Fibroblast of gingiva (primary cell): ENCODE measurements at regions not wholly inside any gene's neighbourhood (a gene's known extent, or its start where the extent isn't known, plus 50 kb on each side); places are given as distances from the start of the nearest gene placed in this dataset.

ENCODE experiments used
- DNase-seq: peaks from one replicate; pipeline ENCODE4 v3.0.0-alpha.2; 2011; ENCODE audit warnings: low read depth

DNA sequence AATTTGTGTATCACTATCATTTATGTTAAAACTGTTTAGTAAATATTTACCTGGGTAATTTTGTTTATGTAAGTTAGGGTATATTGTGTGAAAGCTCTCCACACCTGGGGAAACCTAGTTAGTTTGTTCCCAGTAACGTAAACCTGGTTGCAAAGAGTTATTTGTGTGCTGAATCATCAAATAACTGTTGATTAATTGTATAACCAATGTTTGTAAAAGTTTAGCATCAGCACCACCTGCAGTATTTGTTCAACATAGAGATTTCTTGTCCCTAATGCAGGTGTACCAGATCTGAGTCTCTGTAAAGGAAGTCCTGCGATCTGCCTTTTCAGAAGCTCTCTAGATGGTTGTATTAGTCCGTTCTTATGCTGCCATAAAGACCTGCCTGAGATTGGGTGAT, 440.4 kb downstream of the COL12A1 start:
- no peak for DNase-seq

DNA sequence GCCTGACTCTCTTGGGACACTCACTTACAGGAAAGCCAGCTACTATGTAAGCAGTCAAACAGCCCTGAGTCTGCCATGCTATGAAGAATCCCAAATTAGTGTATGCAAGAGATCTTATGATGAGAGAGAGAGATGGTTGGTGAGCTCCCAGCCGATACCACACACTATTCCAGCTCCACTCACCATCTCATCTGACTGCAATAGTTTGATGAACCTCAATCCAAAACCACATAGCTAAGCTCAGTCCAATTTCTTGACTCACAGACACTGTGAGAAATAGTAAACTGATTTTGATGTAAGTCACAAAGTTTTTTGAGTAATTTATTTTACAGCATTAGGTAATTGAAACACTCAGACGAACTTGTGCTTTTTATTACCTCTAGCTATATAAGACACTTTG, 441.4 kb downstream of the COL12A1 start:
- peak; percentile 65 for DNase-seq

DNA sequence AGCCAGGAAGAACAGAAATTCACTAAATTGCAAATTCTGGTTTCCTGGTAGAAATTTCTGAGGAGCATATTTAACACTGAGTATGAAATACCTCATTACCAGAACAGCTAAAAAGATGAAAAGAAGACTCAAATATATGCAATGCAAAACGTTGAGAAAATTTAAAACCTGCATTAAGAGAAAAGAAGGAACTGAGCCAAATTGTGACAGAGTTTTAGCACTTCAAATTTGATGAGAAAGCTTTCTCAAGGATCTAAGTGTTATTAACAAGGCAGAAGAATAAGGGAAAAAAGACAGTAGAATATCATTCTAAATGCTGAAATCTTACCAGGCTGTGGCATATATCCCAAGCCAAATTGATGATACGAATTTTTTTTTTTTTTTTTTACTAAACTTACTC, 443.0 kb downstream of the COL12A1 start:
- DNase-seq, result no peak

DNA sequence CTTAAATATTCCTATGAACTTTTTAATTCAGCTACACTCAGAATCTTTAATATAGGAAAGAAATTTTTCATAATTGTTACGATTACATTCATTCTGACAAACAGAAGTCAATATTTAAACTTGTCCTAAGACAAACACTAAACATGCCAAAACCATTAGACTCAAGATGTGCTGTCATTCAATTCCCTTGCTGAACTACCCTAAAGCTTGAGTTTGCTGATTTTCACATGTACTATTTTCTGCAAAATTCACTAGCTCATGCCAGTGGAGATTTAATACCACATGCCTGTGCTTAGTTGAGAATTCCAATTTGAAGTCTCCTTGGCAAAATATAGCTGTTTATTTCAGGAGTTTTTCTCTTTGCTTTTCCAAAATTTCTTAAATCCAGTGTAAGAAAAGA, 448.0 kb downstream of the COL12A1 start:
- no peak for DNase-seq

DNA sequence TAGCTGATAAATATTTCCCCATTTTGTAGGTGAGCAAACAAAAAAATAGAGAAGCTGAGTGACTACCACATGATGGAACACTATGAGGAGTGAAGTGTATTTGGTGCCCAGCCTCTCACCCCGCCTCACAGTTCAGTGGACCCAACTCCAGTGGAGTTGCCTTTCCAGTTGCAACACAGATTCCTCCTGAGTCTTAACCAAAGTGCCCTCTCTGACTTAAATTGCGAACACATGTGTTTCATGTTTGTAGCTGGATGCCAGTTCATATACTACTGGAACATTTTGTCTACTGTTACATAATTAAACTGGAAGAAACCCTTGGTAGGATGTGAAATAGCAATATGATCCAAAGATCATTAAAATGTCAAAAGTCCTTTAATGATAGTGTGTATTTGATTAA, 448.9 kb downstream of the COL12A1 start:
- peak; percentile 81 for DNase-seq

- DNase-seq, result peak; percentile 19
Observed at GRCh38 chr6:74755778-74756177, 450.1 kb downstream of the COL12A1 start.

- DNase-seq, result no peak
Observed at GRCh38 chr6:74755196-74755595, 450.7 kb downstream of the COL12A1 start.

DNA sequence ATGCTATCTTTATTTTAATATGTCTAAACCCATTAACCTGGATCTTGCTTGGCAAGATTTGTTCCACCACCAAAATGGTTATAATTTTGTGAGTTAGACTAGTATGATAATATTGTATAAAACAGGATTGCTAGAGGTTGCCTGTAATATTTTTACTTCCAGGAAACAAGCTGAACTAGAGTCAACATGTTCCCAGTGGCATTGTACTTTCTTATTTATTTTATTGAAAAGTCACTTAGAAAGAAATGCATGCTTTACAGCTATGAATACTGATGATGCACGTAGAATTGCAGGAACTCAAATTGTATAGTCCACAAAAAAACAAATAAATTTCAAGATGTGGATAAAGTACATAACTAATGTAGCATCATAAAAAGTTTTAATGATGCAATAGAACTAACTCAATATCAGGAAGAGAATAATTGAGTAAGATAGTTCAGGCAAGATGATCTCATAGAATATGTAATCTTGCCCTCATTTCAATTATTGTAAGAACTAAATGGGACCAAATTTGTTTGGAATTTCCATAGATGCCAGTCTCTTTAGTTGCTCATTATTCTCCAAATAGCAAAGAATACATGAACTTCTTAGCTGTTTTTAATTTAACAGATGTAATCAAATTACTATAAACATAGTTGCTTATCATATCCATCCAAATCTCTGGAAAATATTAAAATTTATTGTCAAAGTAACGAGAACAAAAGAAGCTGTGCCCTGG, 451.8 kb downstream of the COL12A1 start:
- DNase-seq, result peak; percentile 76

DNA sequence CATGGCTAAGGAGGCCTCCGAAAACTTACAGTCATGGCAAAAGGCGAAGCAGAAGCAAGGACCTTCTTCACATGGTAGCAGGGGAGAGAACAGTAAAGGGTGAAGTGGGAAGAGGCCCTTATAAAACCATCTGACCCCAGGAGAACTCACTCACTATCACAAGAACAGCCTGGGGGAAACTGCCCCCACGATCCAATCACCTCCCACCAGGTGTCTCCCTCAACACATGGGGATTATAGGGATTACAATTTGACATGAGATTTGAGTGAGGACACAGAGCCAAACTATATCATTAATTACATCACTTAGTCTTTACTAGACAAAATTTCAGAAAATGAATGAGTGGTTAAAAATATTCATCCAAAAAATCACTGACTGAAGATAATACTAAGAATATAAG, 453.6 kb downstream of the COL12A1 start:
- DNase-seq, result no peak

DNA sequence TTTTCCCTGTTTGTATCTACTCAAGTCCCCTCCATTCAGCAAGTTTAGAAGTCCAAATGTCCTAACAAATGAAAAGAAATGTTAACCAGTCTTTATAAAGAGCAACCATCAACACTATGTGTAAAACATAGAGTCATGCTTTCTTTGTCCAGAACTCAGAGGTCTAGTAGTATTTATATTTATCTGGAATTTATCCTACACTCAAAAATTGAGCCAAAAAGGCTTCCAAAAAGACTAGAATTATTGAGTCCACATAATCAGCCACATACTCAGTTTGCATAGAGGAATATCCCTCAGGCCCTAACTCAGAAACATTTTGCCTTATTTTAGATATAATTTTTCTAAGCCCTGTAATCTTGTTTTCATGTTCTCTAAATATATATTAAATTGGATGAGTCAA, 455.0 kb downstream of the COL12A1 start:
- DNase-seq, result no peak

DNA sequence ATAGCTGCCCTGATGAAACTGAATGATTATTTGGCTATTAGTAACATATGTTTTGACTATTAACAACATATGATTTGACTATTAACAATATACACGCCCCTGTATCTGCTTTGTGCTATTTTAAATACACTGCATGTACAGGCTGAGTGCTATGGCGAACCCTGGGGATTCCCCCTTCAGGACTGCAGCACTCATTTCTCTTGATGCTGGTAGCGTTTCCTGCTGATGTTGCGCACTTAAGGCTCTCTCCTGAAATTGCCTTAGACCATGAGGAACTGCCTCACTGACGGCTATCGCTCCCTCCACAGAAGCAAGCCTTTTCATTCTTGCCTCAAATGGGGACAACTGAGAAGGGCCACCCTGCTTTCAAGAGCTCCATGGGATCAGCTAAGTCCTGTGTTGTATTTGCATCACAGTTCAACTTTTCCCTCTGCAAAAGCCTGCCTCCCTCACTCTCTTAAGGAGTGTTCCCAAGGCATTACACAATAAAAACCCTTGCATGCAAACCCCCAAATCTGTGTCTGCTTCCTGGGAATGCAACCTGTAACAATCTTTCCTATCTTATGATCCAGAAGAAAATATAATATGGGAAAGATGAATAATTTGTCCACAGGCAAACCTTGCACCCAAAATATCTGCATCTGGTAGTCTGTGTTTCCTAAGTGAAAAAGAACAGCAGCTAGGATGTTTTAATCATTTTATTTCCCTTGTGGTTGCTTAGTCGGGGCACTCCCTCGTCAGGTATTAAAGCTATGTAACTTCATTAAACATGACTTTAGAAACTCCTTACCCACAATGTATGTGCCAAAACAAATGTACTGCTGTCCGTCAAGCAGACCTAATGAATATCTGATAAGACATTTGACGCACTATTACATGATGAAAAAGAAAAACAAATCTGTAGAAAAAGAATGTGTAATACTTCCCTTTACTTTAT, 456.4 kb downstream of the COL12A1 start:
- peak; percentile 26 for DNase-seq

DNA sequence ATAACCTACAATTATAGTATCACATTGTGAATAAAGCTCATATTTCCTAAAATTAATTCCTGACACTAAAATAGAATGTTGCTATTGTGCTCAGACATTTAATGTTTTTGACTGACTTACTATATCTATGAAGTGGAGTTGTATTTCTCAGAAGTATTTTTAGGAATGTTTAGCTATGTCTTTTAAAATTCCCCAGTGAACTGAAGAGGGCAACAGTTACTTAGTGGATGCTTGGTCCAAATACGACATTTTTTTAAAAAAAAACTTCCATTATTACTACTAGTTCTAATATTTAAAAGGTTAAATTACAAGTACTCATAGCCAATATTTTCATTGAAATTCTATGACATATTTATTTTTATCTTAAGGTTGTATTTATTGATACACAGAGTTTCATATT, 460.2 kb downstream of the COL12A1 start:
- no peak for DNase-seq

- no peak for DNase-seq
Observed at GRCh38 chr6:74742793-74743508, 462.9 kb downstream of the COL12A1 start.

DNA sequence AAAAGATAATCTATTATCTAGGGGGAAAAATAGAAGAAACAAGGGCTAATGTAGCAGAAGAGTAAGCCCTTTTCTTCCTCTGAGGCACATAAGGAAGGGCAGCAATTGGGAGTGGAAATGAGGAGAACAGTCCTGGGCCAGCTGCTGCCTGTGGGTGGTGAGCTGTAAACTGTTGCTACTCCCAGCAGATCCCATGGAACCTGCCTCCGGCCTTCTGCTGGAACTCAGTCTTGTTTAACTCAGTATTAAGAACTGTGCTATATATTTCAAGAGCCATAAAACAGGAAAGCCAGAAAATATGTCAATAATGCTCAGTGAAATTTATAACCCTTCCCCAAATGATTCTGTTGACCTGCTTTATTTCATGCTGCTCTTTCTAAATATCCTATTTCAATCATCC, 464.2 kb downstream of the COL12A1 start:
- DNase-seq, result no peak

DNA sequence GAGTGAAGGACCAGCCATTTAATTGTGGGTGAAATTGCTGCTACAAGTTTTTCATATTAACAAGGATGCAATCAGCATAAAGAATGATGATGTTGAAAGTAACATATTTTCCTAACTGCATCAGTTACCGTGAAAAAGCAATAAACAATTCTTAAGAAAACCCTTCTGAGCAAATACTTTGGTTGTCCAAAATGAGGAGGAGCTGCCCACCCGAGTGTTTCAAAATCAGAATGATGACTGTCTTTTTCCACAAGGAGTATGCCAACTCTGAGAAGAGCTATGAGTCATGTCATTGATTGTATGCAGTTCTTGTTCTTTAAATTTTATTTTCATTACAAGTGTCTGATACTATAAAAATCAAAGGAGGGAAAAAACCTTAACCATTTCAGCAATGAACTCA, 470.5 kb downstream of the COL12A1 start:
- peak; percentile 99 for DNase-seq

DNA sequence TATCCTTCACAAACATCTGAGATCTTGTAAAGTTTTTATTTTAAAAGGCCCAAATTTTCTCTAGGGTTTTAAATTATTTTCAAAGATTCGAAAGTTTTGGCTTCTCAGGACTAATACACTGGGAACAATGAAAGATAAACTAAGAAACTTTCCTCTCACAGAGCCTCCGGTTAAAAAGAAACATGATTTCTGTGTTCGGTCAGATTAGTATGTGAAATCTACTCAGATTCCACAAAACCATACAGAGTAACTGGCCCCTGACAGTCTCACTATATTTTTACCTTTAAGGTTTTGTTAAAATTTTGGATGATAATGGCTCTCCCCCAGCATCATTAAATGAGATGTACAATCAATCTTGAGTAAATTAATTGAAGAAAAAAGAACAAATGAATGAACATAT, 471.0 kb downstream of the COL12A1 start:
- DNase-seq, result no peak

DNA sequence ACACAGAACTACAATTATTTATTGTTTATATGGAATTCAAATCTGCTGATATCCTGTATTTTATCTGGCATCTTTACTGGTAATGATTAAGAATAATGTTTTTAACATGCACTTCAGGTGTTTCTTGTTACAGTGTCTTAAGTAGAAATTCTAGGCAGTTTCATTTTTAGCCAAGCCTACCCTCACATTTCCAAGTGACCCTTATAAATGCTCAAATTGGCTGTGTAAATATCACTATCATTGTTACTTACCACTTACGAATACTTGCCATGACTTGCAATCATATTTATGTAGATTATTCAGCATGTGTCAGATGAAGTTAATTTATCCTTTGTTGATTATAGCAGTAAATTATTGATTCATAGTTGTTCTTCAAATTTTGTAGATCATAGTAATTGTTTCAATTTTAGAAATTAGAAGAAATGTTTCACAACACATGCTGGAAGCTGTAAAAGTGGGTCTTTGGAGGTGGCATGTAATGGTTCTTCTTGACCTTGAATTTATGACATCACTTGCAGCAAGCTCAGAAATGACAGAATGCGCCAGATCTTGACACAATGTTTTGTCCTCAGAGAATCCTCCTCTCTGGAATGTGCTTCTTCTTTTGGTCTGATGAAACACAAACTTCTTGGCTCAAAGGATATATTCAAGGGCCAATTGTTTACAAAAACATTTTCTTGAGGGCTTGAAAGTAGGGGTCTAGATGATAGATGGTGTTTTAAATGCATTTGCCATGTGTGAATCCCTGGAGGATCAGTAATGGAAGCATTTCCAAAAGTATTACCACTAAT, 471.8 kb downstream of the COL12A1 start:
- peak; percentile 91 for DNase-seq

DNA sequence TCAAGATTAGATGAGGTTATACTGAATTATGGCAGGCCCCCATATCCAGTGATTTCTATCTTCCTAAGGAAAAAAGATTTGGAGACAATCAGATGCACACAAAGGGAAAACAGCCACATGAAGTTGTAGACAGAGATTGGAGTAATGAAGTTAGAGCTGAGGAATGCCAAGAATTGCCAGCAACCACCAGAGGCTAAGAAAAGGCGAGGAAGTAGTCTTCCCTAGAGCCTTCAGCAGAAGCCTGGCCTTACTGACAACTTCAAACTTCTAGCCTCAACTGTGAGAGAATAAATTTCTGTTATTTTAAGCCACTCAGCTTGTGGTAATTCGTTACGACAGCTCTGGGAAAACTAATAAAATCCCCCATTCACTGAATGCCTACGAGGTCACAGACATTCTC, 473.9 kb downstream of the COL12A1 start:
- peak; percentile 61 for DNase-seq

DNA sequence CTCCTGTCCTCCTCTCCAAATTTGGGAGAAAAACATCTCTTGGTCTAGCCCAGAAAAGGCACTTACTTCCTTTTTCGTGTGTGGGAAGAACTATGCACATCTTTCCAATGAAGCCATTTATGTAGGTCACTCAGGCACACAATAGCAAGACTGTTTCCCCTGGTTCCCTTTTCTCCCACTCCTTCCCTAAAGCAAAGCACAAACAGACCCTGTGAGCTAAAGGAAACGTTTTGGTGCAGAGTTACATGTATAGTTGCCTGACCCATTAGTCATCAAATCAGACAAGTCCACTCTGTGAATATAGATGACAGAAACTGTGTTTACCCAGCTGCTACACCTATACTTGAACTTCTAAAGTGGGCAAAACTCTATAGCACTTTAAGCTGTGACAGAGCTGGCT, 474.6 kb downstream of the COL12A1 start:
- peak; percentile 40 for DNase-seq

- no peak for DNase-seq
Observed at GRCh38 chr6:74720923-74721322, 484.9 kb downstream of the COL12A1 start.

DNA sequence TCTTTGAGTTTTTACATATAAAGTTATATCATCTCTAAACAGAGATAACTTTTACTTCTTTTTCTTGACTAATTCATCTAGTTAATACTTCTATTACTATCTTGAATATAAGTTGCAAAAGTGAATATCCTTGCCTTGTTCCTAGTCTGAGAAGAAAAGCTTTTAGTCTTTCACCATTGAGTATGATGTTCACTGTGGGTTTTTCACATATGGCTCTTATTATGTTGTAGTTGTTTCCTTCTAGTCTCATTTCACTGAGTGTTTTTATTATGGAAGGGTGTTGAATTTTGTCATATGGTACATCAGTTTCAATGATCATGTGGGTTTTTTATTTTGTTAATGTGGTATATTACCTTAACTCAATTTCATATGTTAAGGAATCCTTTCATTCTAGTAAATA, 488.3 kb downstream of the COL12A1 start:
- DNase-seq, result peak; percentile 37
